ENCODE measurements at regions not wholly inside any gene's neighbourhood (a gene's known extent, or its start where the extent isn't known, plus 50 kb on each side); places are given as distances from the start of the nearest gene placed in this dataset.

DNA sequence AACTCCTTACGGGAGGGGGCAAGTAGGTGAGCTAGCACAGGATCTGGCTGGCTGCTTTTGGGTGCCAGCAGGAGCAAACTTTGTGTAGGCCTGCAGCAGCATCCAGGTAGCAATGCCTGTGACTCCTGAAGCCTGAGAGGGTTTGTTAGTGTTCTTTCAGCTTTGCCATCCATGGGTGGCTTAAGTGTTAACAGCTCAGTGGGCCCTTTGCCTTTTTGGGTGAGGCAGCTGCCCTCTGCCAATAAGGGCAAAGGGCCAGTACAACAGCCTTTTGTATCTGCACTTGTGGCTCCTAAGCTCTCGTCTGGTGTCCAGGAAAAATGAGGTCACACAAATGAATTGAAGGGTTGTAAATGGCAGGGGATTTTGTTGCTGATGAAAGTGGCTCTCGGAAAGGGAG, 359.0 kb upstream of the CHRM2 start:
- no peaks in the 10 kb centered on the region for H3K36me3 ChIP-seq (ENCODE audit: control insufficient read depth, insufficient read depth, low read length)
- TF ChIP-seq, protein P1, sequence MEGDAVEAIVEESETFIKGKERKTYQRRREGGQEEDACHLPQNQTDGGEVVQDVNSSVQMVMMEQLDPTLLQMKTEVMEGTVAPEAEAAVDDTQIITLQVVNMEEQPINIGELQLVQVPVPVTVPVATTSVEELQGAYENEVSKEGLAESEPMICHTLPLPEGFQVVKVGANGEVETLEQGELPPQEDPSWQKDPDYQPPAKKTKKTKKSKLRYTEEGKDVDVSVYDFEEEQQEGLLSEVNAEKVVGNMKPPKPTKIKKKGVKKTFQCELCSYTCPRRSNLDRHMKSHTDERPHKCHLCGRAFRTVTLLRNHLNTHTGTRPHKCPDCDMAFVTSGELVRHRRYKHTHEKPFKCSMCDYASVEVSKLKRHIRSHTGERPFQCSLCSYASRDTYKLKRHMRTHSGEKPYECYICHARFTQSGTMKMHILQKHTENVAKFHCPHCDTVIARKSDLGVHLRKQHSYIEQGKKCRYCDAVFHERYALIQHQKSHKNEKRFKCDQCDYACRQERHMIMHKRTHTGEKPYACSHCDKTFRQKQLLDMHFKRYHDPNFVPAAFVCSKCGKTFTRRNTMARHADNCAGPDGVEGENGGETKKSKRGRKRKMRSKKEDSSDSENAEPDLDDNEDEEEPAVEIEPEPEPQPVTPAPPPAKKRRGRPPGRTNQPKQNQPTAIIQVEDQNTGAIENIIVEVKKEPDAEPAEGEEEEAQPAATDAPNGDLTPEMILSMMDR (IDR thresholded peaks at IDR 0.05) = no peak
- TF ChIP-seq TCF7L2 (IDR thresholded peaks at IDR 0.05; ENCODE audit: low read depth, low read length) = no peak
- intact Hi-C loops (cut with micrococcal nuclease; ENCODE audit: unreplicated experiment) (no loop called here), in situ Hi-C loops (cut with HindIII; ENCODE audit: low pct_unique_long_range_greater_than_20kb, low sequenced_read_pairs) (no loop called here)
- H3K4me1 ChIP-seq (ENCODE audit: control insufficient read depth, insufficient read depth, low read length) = no peaks in the 10 kb centered on the region
- CTCF ChIA-PET = no interaction called here
- H3K9me3 ChIP-seq (ENCODE audit: control insufficient read depth, insufficient read depth, low read depth, low read length) = peaks cover 3% of the 10 kb centered on the region
- DNase-seq (ENCODE audit: low read depth, low spot score) (no peak), ATAC-seq (no peak)
- no peak overlapping the region for H3K27ac ChIP-seq (ENCODE audit: low read length)
- no TSS peak for BruUV-seq (replicated peaks)
- H3K27me3 ChIP-seq (ENCODE audit: control insufficient read depth, insufficient read depth, low read length) = no peaks in the 10 kb centered on the region
- POLR2A ChIA-PET = no interaction called here
- no peak overlapping the region for H3K4me3 ChIP-seq (ENCODE audit: low read depth in 2 of 2, low read length in 2 of 2)

GRCh38 chr7:136502162-136502561, 366.3 kb upstream of the CHRM2 start:
- DNase-seq (ENCODE audit: low read depth, low spot score) (no peak), ATAC-seq (no peak)
- BruUV-seq (replicated peaks) = no TSS peak
- intact Hi-C loops (cut with micrococcal nuclease; ENCODE audit: unreplicated experiment) = no loop called here
- CTCF ChIA-PET = no interaction called here
- TF ChIP-seq, protein P1 (IDR thresholded peaks at IDR 0.05) = no peak
- no peak for TF ChIP-seq POLR2AphosphoS5 (IDR thresholded peaks at IDR 0.05; ENCODE audit: low read depth, low read length)
- TF ChIP-seq, protein P2, sequence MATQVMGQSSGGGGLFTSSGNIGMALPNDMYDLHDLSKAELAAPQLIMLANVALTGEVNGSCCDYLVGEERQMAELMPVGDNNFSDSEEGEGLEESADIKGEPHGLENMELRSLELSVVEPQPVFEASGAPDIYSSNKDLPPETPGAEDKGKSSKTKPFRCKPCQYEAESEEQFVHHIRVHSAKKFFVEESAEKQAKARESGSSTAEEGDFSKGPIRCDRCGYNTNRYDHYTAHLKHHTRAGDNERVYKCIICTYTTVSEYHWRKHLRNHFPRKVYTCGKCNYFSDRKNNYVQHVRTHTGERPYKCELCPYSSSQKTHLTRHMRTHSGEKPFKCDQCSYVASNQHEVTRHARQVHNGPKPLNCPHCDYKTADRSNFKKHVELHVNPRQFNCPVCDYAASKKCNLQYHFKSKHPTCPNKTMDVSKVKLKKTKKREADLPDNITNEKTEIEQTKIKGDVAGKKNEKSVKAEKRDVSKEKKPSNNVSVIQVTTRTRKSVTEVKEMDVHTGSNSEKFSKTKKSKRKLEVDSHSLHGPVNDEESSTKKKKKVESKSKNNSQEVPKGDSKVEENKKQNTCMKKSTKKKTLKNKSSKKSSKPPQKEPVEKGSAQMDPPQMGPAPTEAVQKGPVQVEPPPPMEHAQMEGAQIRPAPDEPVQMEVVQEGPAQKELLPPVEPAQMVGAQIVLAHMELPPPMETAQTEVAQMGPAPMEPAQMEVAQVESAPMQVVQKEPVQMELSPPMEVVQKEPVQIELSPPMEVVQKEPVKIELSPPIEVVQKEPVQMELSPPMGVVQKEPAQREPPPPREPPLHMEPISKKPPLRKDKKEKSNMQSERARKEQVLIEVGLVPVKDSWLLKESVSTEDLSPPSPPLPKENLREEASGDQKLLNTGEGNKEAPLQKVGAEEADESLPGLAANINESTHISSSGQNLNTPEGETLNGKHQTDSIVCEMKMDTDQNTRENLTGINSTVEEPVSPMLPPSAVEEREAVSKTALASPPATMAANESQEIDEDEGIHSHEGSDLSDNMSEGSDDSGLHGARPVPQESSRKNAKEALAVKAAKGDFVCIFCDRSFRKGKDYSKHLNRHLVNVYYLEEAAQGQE (IDR thresholded peaks at IDR 0.05; ENCODE audit: insufficient read depth in 1 of 2, low read depth in 2 of 2, low read length in 1 of 2) = no peak
- no peak for TF ChIP-seq TCF7L2 (IDR thresholded peaks at IDR 0.05; ENCODE audit: low read depth, low read length)
- no peak for TF ChIP-seq SIN3A (IDR thresholded peaks at IDR 0.05; ENCODE audit: borderline replicate concordance, insufficient read depth, low read depth, low read length)
- no peaks in the 10 kb centered on the region for H3K27me3 ChIP-seq (ENCODE audit: control insufficient read depth, insufficient read depth, low read length)
- H3K9me3 ChIP-seq (ENCODE audit: control insufficient read depth, insufficient read depth, low read depth, low read length) = peaks cover 3% of the 10 kb centered on the region; the same call in 1 of the 2 replicates
- in situ Hi-C loops (cut with HindIII; ENCODE audit: low pct_unique_long_range_greater_than_20kb, low sequenced_read_pairs) = no loop called here
- no peak overlapping the region for H3K4me3 ChIP-seq (ENCODE audit: low read depth in 2 of 2, low read length in 2 of 2)
- H3K36me3 ChIP-seq (ENCODE audit: control insufficient read depth, insufficient read depth, low read length) = no peaks in the 10 kb centered on the region
- POLR2A ChIA-PET = no interaction called here
- no peaks in the 10 kb centered on the region for H3K4me1 ChIP-seq (ENCODE audit: control insufficient read depth, insufficient read depth, low read length)
- H3K27ac ChIP-seq (ENCODE audit: low read length) = no peak overlapping the region

DNA sequence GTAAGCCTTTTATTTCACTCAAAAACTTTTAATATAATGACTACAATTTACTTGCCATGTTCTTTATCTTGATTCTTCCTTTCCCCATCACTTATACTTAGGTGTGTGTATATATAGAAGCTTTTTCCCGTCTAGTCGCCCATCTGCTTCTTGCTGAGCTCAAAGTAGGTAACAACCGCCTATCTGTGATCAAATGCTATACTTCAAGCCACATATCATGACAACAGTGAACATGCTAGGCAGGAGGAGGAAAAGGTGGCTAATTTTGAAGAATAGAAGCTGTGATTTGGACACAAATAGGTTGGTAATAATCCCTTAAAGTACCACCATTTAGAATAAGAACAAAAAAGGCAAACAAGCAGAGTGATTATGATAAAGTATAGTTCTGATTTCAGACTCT, 367.3 kb upstream of the CHRM2 start:
- BruUV-seq (replicated peaks) = no TSS peak
- in situ Hi-C loops (cut with HindIII; ENCODE audit: low pct_unique_long_range_greater_than_20kb, low sequenced_read_pairs) (no loop called here), intact Hi-C loops (cut with micrococcal nuclease; ENCODE audit: unreplicated experiment) (no loop called here)
- no peak for TF ChIP-seq SIN3A (IDR thresholded peaks at IDR 0.05; ENCODE audit: borderline replicate concordance, insufficient read depth, low read depth, low read length)
- no peak for TF ChIP-seq POLR2AphosphoS5 (IDR thresholded peaks at IDR 0.05; ENCODE audit: low read depth, low read length)
- TF ChIP-seq, protein P2 (IDR thresholded peaks at IDR 0.05; ENCODE audit: insufficient read depth in 1 of 2, low read depth in 2 of 2, low read length in 1 of 2) = no peak
- TF ChIP-seq, protein P1 (IDR thresholded peaks at IDR 0.05) = no peak
- TF ChIP-seq TCF7L2 (IDR thresholded peaks at IDR 0.05; ENCODE audit: low read depth, low read length) = no peak
- H3K27ac ChIP-seq (ENCODE audit: low read length) = no peak overlapping the region
- H3K4me1 ChIP-seq (ENCODE audit: control insufficient read depth, insufficient read depth, low read length) = no peaks in the 10 kb centered on the region
- DNase-seq (ENCODE audit: low read depth, low spot score) (no peak), ATAC-seq (no peak)
- no peaks in the 10 kb centered on the region for H3K9me3 ChIP-seq (ENCODE audit: control insufficient read depth, insufficient read depth, low read depth, low read length)
- no peak overlapping the region for H3K4me3 ChIP-seq (ENCODE audit: low read depth in 2 of 2, low read length in 2 of 2)
- CTCF ChIA-PET = no interaction called here
- no peaks in the 10 kb centered on the region for H3K36me3 ChIP-seq (ENCODE audit: control insufficient read depth, insufficient read depth, low read length)
- no peaks in the 10 kb centered on the region for H3K27me3 ChIP-seq (ENCODE audit: control insufficient read depth, insufficient read depth, low read length)
- POLR2A ChIA-PET = no interaction called here

All from Panc1 (cell line).